ENCODE measurements at regions not wholly inside any gene's neighbourhood (a gene's known extent, or its start where the extent isn't known, plus 50 kb on each side); places are given as distances from the start of the nearest gene placed in this dataset.
A peak's percentile ranks its signal among the peaks of the same experiment; 100 is the strongest.

- no peak for DNase-seq (ENCODE audit: low spot score)
Observed at GRCh38 chr7:340979-341694, 51.2 kb downstream of the FOXL3 start.

GRCh38 chr7:341841-342638 lies 52.1 kb downstream of the FOXL3 start:
- DNase-seq (ENCODE audit: low spot score) = no peak

GRCh38 chr7:342681-343216 lies 52.8 kb downstream of the FOXL3 start:
- DNase-seq (ENCODE audit: low spot score) = no peak

GRCh38 chr7:343227-343822 lies 53.4 kb downstream of the FOXL3 start:
- DNase-seq (ENCODE audit: low spot score) = no peak

GRCh38 chr7:343864-344607 lies 54.1 kb downstream of the FOXL3 start:
- DNase-seq (ENCODE audit: low spot score) = no peak

- DNase-seq (ENCODE audit: low spot score) = no peak
Observed at GRCh38 chr7:344608-344994, 54.6 kb downstream of the FOXL3 start.

- DNase-seq (ENCODE audit: low spot score) = no peak
Observed at GRCh38 chr7:346116-346898, 56.3 kb downstream of the FOXL3 start.

- DNase-seq (ENCODE audit: low spot score) = no peak
Observed at GRCh38 chr7:347001-347590, 57.1 kb downstream of the FOXL3 start.

- no peak for DNase-seq (ENCODE audit: low spot score)
Observed at GRCh38 chr7:347644-348479, 57.9 kb downstream of the FOXL3 start.

- DNase-seq (ENCODE audit: low spot score) = no peak
Observed at GRCh38 chr7:348480-348844, 58.5 kb downstream of the FOXL3 start.

- DNase-seq (ENCODE audit: low spot score) = no peak
Observed at GRCh38 chr7:348962-349743, 59.2 kb downstream of the FOXL3 start.

- DNase-seq (ENCODE audit: low spot score) = peak; percentile 65
Observed at GRCh38 chr7:351256-351655, 61.3 kb downstream of the FOXL3 start.

GRCh38 chr7:351681-352480 lies 61.9 kb downstream of the FOXL3 start:
- peak; percentile 59 for DNase-seq (ENCODE audit: low spot score)

- DNase-seq (ENCODE audit: low spot score) = no peak
Observed at GRCh38 chr7:353746-354325, 63.9 kb downstream of the FOXL3 start.

GRCh38 chr7:354597-355470 lies 64.9 kb downstream of the FOXL3 start:
- DNase-seq (ENCODE audit: low spot score) = no peak

- DNase-seq (ENCODE audit: low spot score) = no peak
Observed at GRCh38 chr7:355568-355967, 65.6 kb downstream of the FOXL3 start.

GRCh38 chr7:356087-356486 lies 66.1 kb downstream of the FOXL3 start:
- no peak for DNase-seq (ENCODE audit: low spot score)

Measured in CD4-positive, alpha-beta T cell treated with Interleukin-15 for 4 hours (primary cell).